HG03103 (cell line): ENCODE measurements at regions not wholly inside any gene's neighbourhood (a gene's known extent, or its start where the extent isn't known, plus 50 kb on each side); places are given as distances from the start of the nearest gene placed in this dataset.

Experiments used
- ATAC-seq: cut with Tn5 transposase; IDR thresholded peaks from one replicate; pipeline ENCODE4 v1.9.1; 2021; ENCODE audit warnings: low read depth; ENCODE audit not compliant: unreplicated experiment

DNA sequence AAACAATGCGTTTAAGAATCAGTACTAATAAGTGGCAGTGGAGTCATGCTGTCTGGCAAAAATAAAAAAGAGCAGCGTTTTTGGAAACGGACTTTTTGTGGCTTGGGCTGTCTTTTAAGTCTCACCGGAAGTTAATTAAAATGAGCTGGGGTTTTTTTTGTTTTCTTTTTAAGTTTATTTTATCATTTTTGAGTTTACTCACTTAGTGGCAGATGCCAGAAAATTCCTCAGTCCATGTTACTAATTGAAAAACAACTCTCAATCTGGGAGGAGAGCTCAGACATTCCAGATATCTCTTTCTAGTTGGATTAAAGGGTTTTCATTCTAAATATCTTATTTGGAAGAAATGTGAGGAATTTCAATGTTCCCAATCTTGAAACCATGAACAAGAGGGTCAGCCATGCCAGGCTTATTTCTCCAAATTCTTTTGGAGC lies 133.8 kb upstream of the AGR3 start:
- no peak for ATAC-seq

DNA sequence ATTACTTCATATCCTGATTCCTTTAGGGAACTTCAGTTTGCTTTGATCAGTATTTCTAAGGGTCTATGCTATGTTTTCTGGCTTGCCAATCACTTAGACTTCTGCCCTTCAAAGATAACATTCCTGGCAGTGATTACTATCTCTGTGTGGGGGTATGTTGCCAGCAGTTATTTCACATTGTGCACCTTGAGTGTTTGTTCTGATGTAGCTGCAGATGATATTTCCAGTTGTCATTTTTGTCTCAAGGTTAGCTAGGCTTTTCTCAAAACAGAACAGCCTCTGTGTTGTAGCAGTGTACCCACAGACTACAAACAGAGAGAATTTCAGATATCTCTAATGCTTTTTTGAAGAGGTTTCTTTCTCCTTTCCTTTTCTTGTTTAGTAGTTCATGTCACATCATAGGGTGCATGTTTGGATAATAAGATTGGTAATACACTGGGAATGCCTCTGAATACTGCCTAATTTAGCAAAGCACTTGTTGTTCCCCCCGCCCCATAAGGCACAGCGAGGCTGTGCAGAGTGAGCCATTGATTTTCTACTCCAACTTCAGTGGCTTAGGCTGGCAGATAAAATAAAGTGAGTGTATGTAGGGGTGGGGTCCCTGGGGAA lies 134.7 kb upstream of the AGR3 start:
- ATAC-seq: no peak

DNA sequence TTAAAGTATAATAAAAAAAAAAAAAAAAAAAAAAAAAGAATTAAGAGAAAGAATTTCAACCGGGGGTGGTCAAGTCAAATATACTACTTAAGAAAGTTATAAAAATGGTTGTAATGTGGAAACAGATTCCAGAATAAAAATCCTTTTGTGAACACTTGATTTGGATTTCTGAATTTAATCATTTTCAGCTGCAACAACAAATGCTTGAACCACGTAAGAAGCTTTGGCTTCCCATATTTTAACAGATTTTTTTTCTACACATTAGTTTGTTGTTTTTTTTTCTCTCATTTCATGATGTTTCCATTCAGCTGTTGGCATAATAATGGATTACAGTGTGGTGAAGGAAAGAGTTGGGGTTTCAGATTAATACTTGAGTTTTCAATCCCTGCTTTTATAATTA lies 137.3 kb upstream of the AGR3 start:
- no peak for ATAC-seq

DNA sequence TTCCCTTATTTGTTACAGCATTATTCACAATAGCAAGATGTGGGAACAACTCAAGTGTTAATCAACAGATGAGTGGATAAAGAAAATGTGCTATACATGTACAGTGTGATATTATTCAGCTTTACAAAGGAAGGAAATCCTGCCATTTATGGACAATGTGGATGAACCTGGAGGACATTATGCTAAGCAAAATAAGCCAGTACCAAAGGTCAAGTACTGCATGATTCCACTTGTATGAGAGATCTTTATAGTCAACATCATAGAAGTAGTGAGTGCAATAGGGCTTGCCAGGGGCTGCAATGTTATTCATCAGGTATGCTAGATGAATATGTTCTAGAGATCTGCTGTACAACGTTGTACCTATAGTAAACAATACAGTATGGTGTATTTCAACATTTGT lies 138.5 kb upstream of the AGR3 start:
- ATAC-seq: no peak

DNA sequence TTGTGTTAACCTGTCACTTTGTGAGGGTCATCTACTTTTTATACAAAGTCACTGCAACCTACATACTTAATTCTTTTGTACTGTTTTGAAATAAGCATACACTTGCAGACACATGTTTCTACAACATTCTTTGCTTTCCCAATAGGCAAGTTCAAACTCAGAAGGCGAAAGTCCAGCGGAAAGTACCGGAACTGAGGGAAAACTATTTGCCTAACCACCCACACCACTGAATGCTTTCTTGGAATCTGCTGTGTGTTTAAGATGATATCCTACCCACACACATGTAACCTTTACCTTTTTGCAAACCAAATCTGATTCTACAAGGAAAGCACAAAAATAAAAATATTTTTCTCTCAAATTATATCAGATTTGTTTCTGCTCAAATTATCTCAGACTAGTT lies 139.4 kb upstream of the AGR3 start:
- no peak for ATAC-seq

DNA sequence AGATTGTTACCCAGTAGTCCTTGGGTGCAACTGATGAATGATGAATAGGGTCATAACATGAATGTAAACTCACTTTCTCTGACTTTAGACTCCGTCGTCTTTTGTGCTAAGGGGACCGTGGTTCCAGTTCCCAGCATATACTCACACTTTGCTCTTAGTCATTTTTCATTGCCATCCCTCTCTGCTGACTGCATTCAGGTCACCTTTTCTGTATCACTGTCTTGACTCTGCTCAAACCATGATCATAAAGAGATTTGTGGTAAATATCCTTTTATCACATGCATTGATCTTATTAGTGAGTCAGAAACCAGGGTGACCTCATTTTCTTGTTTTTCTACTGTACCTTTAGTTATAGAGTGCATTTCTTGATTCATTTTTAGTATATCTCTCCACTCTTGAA lies 141.1 kb upstream of the AGR3 start:
- ATAC-seq: no peak

DNA sequence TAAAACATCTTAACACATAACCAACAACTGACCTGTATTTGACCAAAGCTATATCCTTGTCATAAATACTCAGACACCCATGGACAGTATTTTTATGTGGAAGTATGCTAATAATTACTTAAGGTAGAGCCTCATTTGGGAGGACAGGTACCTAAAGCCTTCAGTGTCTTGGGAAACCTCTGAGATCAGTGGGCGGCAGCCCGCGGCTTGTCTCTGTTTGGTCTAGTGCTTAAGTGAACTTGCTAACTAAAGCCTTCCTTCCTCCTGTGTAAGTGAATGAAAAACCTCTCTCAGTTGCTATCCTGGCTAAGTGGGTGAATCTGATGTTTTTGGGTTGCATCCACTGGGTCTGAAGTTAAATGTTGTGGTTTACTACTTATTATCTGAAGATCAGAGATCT lies 144.5 kb upstream of the AGR3 start:
- ATAC-seq: no peak

DNA sequence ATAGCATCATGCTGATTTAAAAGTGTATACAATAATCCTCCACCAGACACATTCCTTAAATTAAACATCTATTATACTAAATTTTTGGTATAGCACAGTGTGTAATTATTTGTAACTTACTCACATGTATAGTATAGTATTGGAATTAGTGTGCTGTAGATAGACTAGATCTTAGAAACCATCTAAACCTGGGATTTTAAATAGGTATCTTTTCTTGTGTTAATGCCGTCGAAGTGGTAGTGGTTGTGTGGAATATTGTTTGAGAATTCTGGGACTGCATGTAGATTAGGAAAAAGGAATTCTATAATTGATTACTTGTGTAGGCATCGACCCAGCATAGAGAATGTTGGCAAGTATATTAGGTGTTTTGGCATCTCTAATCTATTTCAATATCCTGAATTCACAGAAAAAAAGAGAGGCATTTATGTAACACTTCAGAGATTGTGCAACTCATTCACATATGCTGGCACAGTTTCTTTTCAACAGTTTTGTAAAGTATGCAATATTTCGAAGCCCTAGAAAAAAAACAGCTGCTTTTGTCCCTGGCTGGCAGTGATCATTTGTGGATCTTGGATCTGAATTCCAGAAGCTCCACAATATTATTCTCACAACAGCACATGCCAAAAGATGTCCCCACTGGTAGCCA lies 145.5 kb upstream of the AGR3 start:
- ATAC-seq: no peak

DNA sequence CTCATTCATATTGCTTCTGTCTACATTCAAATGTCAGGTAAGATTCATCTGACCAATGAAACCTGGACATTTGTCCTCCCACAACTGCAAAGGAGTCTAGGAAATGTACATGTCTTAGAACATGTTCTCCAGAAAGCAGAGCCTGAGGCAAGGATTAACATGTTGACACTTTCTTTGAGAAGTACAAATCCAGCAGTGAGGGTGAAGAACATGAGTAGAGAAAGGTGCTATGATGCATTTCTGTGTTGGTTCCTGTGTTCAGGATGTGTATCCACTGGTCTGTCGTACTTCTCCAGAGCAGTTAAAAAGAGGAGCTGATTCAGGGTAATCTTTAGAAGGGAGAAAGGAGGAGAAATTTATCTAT lies 146.0 kb upstream of the AGR3 start:
- ATAC-seq: no peak

DNA sequence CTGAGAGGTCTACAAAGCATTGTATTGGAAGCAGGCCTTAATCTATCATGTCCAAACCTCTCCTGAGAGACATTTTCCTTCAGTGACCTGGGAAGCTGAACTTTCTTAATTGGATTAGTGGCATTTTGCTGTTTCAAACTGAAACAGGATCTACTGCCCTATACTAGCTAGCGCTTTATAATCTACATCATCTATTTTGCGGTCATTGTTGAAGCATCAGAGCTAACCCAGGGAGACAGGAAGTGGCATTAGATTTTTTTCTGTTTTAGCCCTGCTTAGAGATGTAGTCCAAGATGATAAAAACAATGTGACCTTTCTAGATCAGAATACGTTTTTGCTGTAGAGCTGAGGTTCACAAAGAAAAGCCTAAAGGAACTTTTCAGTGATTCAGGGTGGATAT lies 147.4 kb upstream of the AGR3 start:
- no peak for ATAC-seq

DNA sequence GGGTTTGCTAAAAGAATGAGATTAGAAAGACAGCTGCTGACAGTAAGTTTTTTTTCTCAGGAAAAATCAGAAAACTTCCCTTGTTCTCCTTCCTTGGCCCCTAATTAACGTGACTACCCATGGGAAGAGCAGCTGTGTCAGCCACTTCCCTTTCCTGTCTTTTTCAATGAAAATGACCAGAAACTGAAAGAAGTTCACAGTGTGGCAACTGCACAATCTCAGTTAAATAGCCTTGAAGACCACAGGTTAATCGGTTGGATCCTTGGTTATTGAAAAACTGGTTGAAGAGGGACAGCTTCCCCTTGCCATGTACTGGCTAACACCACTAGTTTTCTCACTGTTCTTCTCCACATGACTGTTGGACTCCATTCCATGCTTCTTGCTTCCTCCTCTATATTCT lies 148.8 kb upstream of the AGR3 start:
- ATAC-seq: no peak

DNA sequence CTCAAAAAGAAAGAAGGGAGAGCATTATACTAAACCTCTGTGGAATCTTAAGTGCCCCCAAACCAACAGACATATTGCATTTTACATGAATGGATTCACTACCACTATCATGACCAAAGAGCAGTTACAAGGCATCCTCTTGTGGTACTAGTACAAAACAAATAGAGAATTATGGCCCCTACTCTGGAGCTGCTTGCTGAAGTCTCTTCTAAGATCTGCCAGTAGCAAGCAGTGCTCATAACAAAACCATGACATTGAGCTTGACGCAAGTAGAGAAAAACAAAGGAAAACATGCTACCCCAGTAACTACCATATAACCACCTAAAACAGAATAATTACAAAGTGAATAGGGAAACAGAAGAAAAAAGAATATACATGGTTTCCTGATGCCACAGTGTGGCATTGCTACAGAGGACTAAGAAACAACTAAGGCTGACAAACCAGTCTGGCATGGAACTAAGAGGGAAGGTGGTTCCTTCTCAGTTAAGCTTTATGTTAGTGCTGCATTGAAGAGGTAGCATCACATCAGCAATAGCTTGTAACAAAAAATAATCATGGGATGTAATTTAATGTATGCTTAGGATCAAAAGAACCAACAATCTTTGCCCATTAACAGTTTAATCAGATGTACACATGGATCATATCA lies 150.2 kb upstream of the AGR3 start:
- ATAC-seq: no peak

DNA sequence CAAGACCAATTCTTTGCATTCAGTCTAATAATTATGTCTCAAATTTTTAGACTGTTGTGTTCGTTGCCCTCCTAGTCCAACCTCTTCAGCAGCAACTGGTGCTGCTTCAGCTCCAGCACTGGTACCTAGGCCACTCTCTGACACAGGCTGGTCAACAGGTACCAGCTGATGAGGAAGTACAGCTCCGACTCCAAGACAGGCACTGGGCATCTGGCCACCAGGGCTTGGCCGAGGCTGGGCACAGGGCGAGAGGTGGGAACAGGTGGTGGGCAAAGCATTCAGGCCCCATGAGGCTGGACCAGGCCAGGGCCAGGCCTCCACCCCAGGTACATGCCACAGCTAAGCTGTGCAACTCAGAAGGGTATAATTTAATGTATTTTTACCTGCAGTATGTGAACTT lies 151.5 kb upstream of the AGR3 start:
- ATAC-seq: no peak

DNA sequence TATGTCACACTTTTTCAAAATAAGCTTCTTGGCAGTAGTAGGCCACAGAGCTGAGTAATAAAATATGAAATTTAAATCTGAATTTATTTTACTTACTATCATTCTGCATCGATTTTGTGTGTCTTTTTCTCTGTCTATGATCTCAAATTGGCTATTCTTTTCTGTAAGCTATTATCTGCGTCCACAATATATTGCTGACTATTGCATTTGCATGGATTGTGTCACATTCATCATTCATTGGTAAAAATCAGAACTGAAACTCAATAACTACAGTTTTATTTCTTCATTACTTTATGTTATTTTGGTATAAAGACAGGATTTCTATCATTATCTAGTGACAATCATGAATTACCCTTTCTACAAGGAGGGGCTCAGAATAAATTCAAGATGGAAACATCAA lies 154.8 kb upstream of the AGR3 start:
- no peak for ATAC-seq

DNA sequence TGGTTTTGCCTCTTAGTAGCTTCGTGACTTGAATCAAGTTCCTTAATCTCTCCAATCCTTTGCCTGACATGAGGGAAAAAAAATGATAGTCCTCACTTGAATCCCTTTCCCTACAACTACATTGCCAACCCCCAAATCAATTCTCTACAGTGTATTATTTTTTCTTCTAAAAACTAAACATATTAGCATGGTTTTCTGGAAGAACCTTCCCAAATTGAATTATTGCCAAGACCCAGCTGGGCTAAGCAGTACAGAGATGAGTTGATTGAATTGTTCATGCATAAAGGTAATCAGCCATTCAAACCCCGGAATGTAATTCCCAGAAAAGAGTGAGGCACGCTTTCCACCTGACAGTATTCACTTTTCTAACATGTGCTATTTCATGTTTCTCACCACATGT lies 155.6 kb upstream of the AGR3 start:
- ATAC-seq: no peak

DNA sequence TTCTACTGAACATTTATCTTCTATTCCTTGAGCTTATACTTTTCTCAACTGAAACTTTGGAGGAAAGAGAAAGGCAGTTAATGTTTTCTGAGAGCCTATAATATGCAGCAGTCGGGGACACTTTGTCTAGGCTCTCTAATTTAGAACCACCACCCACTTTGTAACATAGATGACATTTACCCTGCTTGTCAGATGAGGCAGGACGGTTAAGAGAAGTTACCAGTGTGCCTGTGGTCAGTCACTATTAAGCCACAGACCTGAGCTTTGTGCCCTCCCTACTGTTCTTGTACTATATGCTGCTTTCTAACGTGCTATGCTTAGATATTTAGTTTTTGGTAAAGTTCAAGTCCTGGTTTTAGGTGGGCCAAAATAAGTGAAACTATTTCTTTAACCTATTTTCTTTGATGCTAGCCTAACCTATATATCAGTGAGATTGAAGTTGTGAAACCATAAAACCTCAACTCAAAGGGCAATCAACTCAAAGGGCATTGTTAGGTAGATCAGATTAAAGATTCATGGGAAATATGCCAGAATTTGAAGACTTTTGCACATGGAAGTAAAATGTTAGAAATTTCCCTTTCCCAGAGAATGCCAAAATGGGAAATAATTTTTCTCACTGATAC lies 156.5 kb upstream of the AGR3 start:
- ATAC-seq: no peak

DNA sequence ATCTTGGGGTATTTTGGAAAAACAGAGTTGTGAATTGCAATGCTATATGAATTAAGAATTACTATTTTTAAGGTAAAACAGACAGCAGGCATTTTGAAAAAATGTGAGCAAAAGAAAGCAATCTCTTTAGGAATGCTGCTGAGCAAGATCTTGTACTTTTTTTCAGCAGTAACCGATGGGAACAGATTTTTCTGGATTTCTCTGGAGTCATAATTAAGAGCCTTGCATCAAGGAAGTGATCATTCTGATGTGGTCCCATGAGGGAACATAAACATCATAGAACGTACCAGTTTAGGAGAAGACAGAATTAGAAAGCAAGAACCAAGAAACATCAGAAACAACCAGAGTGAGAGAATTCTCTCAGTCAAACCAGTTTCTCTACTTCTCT lies 157.0 kb upstream of the AGR3 start:
- ATAC-seq: no peak

DNA sequence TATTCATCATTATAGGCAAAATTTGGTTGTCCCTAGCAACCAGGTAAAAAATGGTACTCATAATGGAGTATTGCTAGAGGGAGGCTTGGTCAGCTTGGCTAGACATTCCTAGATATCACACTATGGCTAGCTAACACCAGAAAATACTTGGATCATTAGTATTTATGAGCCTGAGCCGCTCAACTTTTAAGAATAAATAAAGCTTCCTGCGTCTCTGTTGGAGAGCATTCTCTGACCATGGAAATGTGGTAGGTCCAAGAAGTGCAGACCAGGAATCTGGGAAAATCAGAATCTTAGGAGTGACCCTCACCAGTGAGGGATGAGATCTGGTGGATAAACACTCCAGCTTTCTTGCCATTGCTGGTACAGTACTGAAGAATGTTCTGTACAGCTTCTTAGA lies 157.6 kb upstream of the AGR3 start:
- no peak for ATAC-seq

DNA sequence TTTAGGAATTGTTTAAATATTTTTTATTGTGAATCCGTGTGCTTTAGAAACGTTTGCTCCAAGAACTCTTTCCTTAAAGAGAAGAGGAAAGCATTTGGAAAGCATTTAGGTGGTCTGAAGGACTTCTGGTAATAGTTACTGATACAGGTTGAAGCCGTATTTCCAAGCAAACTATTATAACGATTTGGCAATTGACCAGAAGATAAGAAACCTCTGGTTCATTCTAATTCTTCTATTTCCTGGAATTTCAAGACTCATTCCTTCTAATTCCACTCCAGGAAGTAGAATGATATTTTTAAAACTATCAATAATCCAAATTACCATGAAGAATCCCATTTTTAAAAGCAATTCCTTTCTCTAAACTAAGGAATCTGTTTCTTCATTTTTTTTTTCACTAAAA lies 158.9 kb upstream of the AGR3 start:
- no peak for ATAC-seq

DNA sequence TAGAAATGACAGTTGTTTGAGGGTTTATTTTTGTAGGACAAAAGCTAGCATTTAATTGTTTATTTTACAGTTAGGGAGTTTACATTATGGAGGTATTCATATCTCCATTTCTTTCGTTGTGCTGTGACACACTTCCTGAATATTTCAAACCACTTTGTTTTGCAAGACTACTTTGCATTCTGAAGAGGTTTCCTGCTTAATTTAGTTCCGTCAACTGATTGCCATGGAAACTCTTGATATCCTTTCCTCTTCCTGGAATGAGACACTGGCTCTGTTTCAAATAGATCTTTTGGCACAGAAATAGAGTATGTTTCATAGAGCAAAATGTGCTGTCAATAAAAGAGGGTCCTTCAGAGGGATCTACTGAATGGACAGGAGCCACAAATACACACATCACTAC lies 159.5 kb upstream of the AGR3 start:
- ATAC-seq: no peak

DNA sequence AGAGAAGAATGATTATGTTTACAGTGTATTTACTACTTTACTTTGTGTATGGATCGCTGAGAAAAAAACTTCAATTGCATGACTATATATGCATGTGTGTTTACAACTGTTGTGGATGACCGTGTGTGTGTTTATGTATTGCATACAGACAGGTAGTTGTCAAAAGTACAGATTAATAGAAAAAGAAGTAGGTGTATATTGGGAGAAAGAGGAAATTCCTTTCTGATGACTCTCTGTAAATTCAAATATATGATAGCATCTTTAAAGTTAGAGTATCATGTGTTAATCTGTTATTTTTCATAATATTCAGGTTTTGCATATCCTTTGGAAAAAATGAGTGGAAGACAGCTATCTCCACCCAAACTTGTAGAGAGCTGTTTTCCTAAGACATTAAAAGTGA lies 160.4 kb upstream of the AGR3 start:
- ATAC-seq: no peak
